Heart left ventricle (tissue), 16 donors: ENCODE measurements at regions not wholly inside any gene's neighbourhood (a gene's known extent, or its start where the extent isn't known, plus 50 kb on each side); places are given as distances from the start of the nearest gene placed in this dataset.

Source experiments
- ATAC-seq, 4 donors: fragments of 200-7000 bp; cut with Tn5 transposase; one replicate each; pipeline ENCODE4 v1.9.1; 2020 to 2022; ENCODE audit warnings: moderate library complexity in 4 of 4, mild to moderate bottlenecking in 3 of 4, moderate number of reproducible peaks in 1 of 4
- DNase-seq, 5 donors: peaks; one replicate each; pipeline ENCODE4 v3.0.0-alpha.2; 2020
- H3K27ac ChIP-seq, 12 donors: fragments of 200-600 bp; sonication (generic) in 4 of 12; one replicate each; pipeline versions ENCODE4 v1.5.0 to v1.8.0; 2016 to 2022; ENCODE audit warnings: mild to moderate bottlenecking in 2 of 12
- H3K27me3 ChIP-seq, 9 donors: fragments of 200-600 bp; sonication (generic) in 2 of 9; one replicate each; pipeline versions ENCODE4 v1.5.1 to v1.8.0; 2016 to 2022; ENCODE audit warnings: mild to moderate bottlenecking in 3 of 9
- H3K36me3 ChIP-seq, 9 donors: fragments of 200-600 bp; sonication (generic) in 2 of 9; one replicate each; pipeline versions ENCODE4 v1.5.0 to v1.8.0; 2018 to 2022; ENCODE audit warnings: mild to moderate bottlenecking in 2 of 9
- H3K4me1 ChIP-seq, 12 donors: fragments of 200-600 bp; sonication (generic) in 4 of 12; one replicate each; pipeline versions ENCODE4 v1.5.0 to v1.8.0; 2016 to 2022; ENCODE audit warnings: mild to moderate bottlenecking in 3 of 12
- H3K4me3 ChIP-seq, 12 donors: fragments of 200-600 bp; sonication (generic) in 4 of 12; one replicate each; pipeline versions ENCODE4 v1.5.0 to v1.8.0; 2017 to 2022; ENCODE audit warnings: mild to moderate bottlenecking in 9 of 12, moderate library complexity in 4 of 12
- H3K9me3 ChIP-seq, 12 donors: fragments of 200-600 bp; sonication (generic) in 4 of 12; one replicate each; pipeline versions ENCODE4 v1.5.0 to v1.8.0; 2016 to 2022; ENCODE audit warnings: mild to moderate bottlenecking in 1 of 12
- POLR2A ChIP-seq, 2 donors: fragments of 450-650 bp; IDR thresholded peaks; one replicate each; pipeline ENCODE4 v1.6.1; 2017; ENCODE audit warnings: antibody characterized with exemption in 2 of 2, mild to moderate bottlenecking in 2 of 2, moderate library complexity in 2 of 2
- WGBS, 4 donors: extraction: QIAGEN DNeasy Blood & Tissue Kit in 2 of 4; methylation state at CpG; one replicate each; pipeline versions ENCODE4 v1.1.5 to v1.1.7; 2013 to 2018; 5-methylcytosine and 5-hydroxymethylcytosine counted together
- intact Hi-C, 10 donors: fragments of 100-400 bp; cut with DNase I; formaldehyde crosslinking; loops; one replicate each; pipeline versions ENCODE4 v1.11.1 to v1.14.2; 2022
- TF ChIP-seq, protein P1 (sequence below), 12 donors: fragments of 200-600 bp; sonication (generic) in 4 of 12; IDR thresholded peaks; one replicate each; pipeline versions ENCODE4 v1.5.0 to v1.8.0; 2018 to 2022; ENCODE audit warnings: antibody characterized with exemption in 12 of 12, mild to moderate bottlenecking in 5 of 12
- donor health status: ischemic (EF 13 %, LVEDD 7.1; RV severe dilation, severe dysfunction).
- donor health status: healthy with polysubstance abuse.
- donor health status: DM: no; HTN: yes; CAD: no.
- donor health status: DM: no; HTN: no; CAD: no.
- donor health status: ischemic (EF 25% LVEDD 6.9; RV normal size, moderate dysfunction).
- donor health status: ischemic (EF 25% LVEDD 5.7; RV mildly dilated, moderate dysfunction).
- donor health status: healthy.
- donor health status: DM: yes; HTN: yes; CAD: no.
- donor health status: ischemic (EF 35%, LVEDD 5.7; RV mildly dilated, moderate dysfunction).
- donor health status: nonischemic (EF 11% LVEDD 7.7; RV severe dilation, severe dysfunction).
- donor health status: DM: yes; HTN: yes; CAD: no.
- donor health status: PGD.
- donor health status: ischemic (EF 29% LVEDD 5.4; RV normal size, mild dysfunction).
- donor health status: nonischemic (EF 23%, LVEDD 6.1; RV moderate dilation, normal function).

DNA sequence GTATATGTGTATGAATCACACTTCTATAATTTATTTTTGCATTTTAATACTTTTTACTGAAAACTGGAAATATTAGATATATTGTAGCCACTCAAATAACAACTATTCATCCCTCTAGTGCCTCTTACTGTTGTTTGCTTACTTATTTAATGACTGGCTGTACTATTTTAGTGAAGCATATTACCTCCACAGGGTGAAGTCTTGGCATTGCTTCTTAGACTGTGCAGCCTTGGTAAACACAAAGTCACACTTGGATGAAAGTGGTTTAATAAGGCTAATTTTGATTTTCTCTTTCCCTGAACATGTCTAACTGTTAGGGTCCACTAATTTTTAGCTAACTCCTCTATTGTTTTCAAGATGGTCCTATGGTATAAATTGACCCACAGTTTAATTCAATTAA, 1043.2 kb upstream of the ADGRB3 start:
- no peak for TF ChIP-seq POLR2A (IDR thresholded peaks at IDR 0.05)
- TF ChIP-seq, protein P1, sequence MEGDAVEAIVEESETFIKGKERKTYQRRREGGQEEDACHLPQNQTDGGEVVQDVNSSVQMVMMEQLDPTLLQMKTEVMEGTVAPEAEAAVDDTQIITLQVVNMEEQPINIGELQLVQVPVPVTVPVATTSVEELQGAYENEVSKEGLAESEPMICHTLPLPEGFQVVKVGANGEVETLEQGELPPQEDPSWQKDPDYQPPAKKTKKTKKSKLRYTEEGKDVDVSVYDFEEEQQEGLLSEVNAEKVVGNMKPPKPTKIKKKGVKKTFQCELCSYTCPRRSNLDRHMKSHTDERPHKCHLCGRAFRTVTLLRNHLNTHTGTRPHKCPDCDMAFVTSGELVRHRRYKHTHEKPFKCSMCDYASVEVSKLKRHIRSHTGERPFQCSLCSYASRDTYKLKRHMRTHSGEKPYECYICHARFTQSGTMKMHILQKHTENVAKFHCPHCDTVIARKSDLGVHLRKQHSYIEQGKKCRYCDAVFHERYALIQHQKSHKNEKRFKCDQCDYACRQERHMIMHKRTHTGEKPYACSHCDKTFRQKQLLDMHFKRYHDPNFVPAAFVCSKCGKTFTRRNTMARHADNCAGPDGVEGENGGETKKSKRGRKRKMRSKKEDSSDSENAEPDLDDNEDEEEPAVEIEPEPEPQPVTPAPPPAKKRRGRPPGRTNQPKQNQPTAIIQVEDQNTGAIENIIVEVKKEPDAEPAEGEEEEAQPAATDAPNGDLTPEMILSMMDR (IDR thresholded peaks at IDR 0.05) = no peak
- H3K36me3 ChIP-seq = no peaks in the 10 kb centered on the region
- no peak overlapping the region for H3K4me3 ChIP-seq
- no peak overlapping the region for H3K27ac ChIP-seq
- no peaks in the 10 kb centered on the region for H3K27me3 ChIP-seq
- intact Hi-C loops = no loop called here
- peaks cover 0 to 26% (median 4%) of the 10 kb centered on the region in 12 donors for H3K9me3 ChIP-seq
- no peak for DNase-seq
- no peak for ATAC-seq
- no peaks in the 10 kb centered on the region for H3K4me1 ChIP-seq

DNA sequence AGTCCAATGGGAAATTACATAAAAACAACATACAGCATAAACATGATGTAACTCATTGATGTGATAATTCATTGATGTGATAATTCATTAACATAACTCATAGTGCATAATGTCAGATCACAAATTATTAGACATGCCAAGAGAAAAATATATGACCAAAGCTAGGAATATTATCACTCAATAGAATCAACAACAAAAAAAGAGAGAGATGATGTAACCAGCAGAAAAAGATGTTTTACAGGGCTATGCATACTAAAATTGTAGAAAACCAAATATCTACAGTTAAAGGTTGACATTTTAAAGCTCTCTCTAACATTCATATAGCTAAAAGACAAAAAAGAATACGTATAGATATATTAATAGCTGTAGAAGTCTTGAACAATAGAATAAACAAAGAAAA, 1067.2 kb upstream of the ADGRB3 start:
- TF ChIP-seq, protein P1 (IDR thresholded peaks at IDR 0.05) = no peak
- no peak for TF ChIP-seq POLR2A (IDR thresholded peaks at IDR 0.05)
- WGBS, 4 donors = 71 to 81% (median 75%) methylated on average over 1 of the region's 1 CpG
- intact Hi-C loops = no loop called here
- Histone ChIP-seq H3K27me3 (no peaks in the 10 kb centered on the region), H3K27ac (no peak overlapping the region), H3K36me3 (no peaks in the 10 kb centered on the region), H3K4me3 (no peak overlapping the region), H3K4me1 (no peaks in the 10 kb centered on the region), H3K9me3 (peaks cover 0 to 8% (median 0%) of the 10 kb centered on the region in 12 donors)
- ATAC-seq = no peak
- no peak for DNase-seq

DNA sequence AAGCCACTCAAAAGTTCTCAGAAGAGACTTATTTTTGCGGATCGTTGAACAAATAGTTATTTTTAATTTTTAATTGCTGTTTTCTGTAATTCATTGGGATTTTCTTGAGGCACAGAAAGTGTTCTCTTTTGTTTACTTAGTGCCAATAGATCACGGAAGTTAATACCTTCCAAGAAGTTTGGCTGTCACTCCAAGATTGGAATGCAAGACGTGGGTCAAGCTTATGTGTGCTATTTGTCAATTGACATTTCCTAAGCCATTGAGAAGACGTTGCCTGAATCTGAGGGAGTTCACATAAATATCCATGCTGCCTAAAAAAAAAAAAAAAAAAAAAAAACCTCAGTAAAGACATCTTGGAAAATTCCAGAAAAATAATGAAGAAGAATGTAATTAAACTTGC, 1071.4 kb upstream of the ADGRB3 start:
- H3K9me3 ChIP-seq = peaks cover 0 to 8% (median 0%) of the 10 kb centered on the region in 12 donors
- H3K27ac ChIP-seq = no peak overlapping the region
- intact Hi-C loops = no loop called here
- H3K4me3 ChIP-seq = no peak overlapping the region
- H3K36me3 ChIP-seq = no peaks in the 10 kb centered on the region
- TF ChIP-seq POLR2A (IDR thresholded peaks at IDR 0.05) = no peak
- TF ChIP-seq, protein P1 (IDR thresholded peaks at IDR 0.05) = no peak
- 69 to 77% (median 72%) methylated on average over 5 of the region's 5 CpGs for WGBS, 4 donors
- DNase-seq = no peak
- H3K27me3 ChIP-seq = no peaks in the 10 kb centered on the region
- no peak for ATAC-seq
- no peaks in the 10 kb centered on the region for H3K4me1 ChIP-seq

DNA sequence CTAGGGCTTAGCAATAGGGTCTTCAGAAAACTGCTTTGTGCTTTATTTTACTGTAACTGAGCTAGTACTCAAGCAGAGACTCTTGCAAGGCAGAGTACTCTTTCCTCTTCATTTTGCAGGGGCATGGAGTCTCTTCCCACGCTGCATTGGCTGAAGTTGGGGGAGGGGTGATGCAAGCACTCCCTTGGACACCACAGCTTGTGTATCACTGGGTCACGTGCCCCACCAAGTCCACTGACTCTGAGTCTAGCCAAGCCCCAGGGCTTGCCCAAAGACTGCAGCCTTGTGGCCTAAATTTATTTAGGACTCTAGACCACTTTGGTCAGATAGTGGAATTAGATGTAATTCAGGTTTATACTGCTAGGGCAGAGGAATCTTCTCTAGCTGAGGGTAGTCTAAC, 1075.0 kb upstream of the ADGRB3 start:
- DNase-seq (no peak), ATAC-seq (no peak)
- H3K27me3 ChIP-seq = no peaks in the 10 kb centered on the region
- H3K9me3 ChIP-seq = peaks cover 0 to 14% (median 1%) of the 10 kb centered on the region in 12 donors
- H3K4me3 ChIP-seq = no peak overlapping the region
- no peaks in the 10 kb centered on the region for H3K36me3 ChIP-seq
- intact Hi-C loops = no loop called here
- H3K4me1 ChIP-seq = no peaks in the 10 kb centered on the region
- TF ChIP-seq, protein P1 (IDR thresholded peaks at IDR 0.05) = no peak
- no peak for TF ChIP-seq POLR2A (IDR thresholded peaks at IDR 0.05)
- 66 to 73% (median 67%) methylated on average over 2 of the region's 2 CpGs for WGBS, 4 donors
- H3K27ac ChIP-seq = no peak overlapping the region
